CD14-positive monocyte (primary cell): ENCODE measurements at regions not wholly inside any gene's neighbourhood (a gene's known extent, or its start where the extent isn't known, plus 50 kb on each side); places are given as distances from the start of the nearest gene placed in this dataset.
A peak's percentile ranks its signal among the peaks of the same experiment; 100 is the strongest.

Source experiments
- DNase-seq, 3 donors: peaks; one replicate each; pipeline ENCODE4 v3.0.0-alpha.2; 2011 to 2022
- H2AFZ ChIP-seq: 2 replicates; pipeline ENCODE4 v1.6.0; 2012; ENCODE audit warnings: mild to moderate bottlenecking, low read depth, low read length, inconsistent platforms; ENCODE audit not compliant: insufficient read depth, poor library complexity, severe bottlenecking
- H3K27ac ChIP-seq, 2 donors: 1 replicate in 1 of 2; 2 replicates in 1 of 2; pipeline ENCODE4 v1.5.1; 2012 to 2013; ENCODE audit warnings: low read length in 2 of 2, control low read depth in 1 of 2, inconsistent platforms in 1 of 2, low read depth in 1 of 2, mild to moderate bottlenecking in 1 of 2
- H3K27me3 ChIP-seq, 2 donors: one replicate each; pipeline versions ENCODE4 v1.6.0 to v1.6.1; 2011 to 2013; ENCODE audit warnings: low read length in 2 of 2; ENCODE audit not compliant: control insufficient read depth in 2 of 2, insufficient read depth in 2 of 2
- H3K36me3 ChIP-seq, 2 donors: replicated peaks in 1 of 2; 1 replicate in 1 of 2; 2 replicates in 1 of 2; pipeline versions ENCODE4 v1.5.1 to v1.6.1; 2012 to 2013; ENCODE audit warnings: low read length in 2 of 2, control low read depth in 1 of 2, inconsistent platforms in 1 of 2, mild to moderate bottlenecking in 1 of 2; ENCODE audit not compliant: insufficient read depth in 2 of 2, control insufficient read depth in 1 of 2
- H3K4me1 ChIP-seq, 2 donors: 1 replicate in 1 of 2; 2 replicates in 1 of 2; pipeline versions ENCODE4 v1.5.1 to v1.6.1; 2012 to 2013; ENCODE audit warnings: low read length in 2 of 2, control low read depth in 1 of 2, inconsistent platforms in 1 of 2, mild to moderate bottlenecking in 1 of 2, moderate library complexity in 1 of 2; ENCODE audit not compliant: insufficient read depth in 2 of 2, control insufficient read depth in 1 of 2
- H3K4me2 ChIP-seq: replicated peaks from 2 replicates; pipeline ENCODE3; 2012; ENCODE audit warnings: low read length, moderate library complexity, mild to moderate bottlenecking; ENCODE audit not compliant: poor library complexity, severe bottlenecking; ENCODE audit errors: extremely low read depth
- H3K4me3 ChIP-seq, 3 experiments: fragments of 200-600 bp in 1 of 3; sonication (generic) in 1 of 3; replicated peaks in 1 of 3; 1 replicate in 2 of 3; 2 replicates in 1 of 3; pipeline ENCODE4 v1.5.1; 2011 to 2013; ENCODE audit warnings: low read length in 3 of 3, mild to moderate bottlenecking in 3 of 3, control low read depth in 2 of 3, low read depth in 2 of 3, inconsistent platforms in 1 of 3, moderate library complexity in 1 of 3
- H3K79me2 ChIP-seq: 2 replicates; pipeline ENCODE4 v1.6.0; 2012; ENCODE audit warnings: mild to moderate bottlenecking, control low read depth, inconsistent platforms, low read length, moderate library complexity; ENCODE audit not compliant: insufficient read depth
- H3K9ac ChIP-seq: 2 replicates; pipeline ENCODE4 v1.6.0; 2017; ENCODE audit warnings: low read length, mild to moderate bottlenecking; ENCODE audit not compliant: insufficient read depth, poor library complexity, severe bottlenecking
- H3K9me3 ChIP-seq, 2 donors: replicated peaks in 1 of 2; 1 replicate in 1 of 2; 2 replicates in 1 of 2; pipeline versions ENCODE4 v1.5.1 to v1.6.1; 2012 to 2013; ENCODE audit warnings: low read length in 2 of 2, control low read depth in 1 of 2; ENCODE audit not compliant: control insufficient read depth in 1 of 2, insufficient read depth in 1 of 2
- H4K20me1 ChIP-seq: 2 replicates; pipeline ENCODE4 v1.6.0; 2012; ENCODE audit warnings: mild to moderate bottlenecking, low read length, control low read depth, moderate library complexity; ENCODE audit not compliant: insufficient read depth
- H3K27ac Mint-ChIP-seq, 7 donors: one replicate each; pipeline ENCODE4 v1.8.0; 2020; ENCODE audit warnings: mild to moderate bottlenecking in 7 of 7, mixed read lengths in 7 of 7, moderate library complexity in 6 of 7, inconsistent platforms in 2 of 7
- H3K27me3 Mint-ChIP-seq, 3 donors: one replicate each; pipeline ENCODE4 v1.8.0; 2021 to 2022; ENCODE audit warnings: low read depth in 3 of 3, mild to moderate bottlenecking in 3 of 3, mixed read lengths in 3 of 3, moderate library complexity in 3 of 3, inconsistent platforms in 1 of 3
- H3K36me3 Mint-ChIP-seq, 2 donors: one replicate each; pipeline ENCODE4 v1.8.0; 2020; ENCODE audit warnings: mixed read lengths in 2 of 2, inconsistent platforms in 1 of 2, mild to moderate bottlenecking in 1 of 2
- H3K4me1 Mint-ChIP-seq: one replicate; pipeline ENCODE4 v1.8.0; 2020; ENCODE audit warnings: mild to moderate bottlenecking, mixed read lengths
- H3K4me3 Mint-ChIP-seq, 2 donors: one replicate each; pipeline ENCODE4 v1.8.0; 2020; ENCODE audit warnings: mild to moderate bottlenecking in 2 of 2, mixed read lengths in 2 of 2, moderate library complexity in 1 of 2
- H3K9me3 Mint-ChIP-seq, 7 donors: one replicate each; pipeline ENCODE4 v1.8.0; 2020 to 2022; ENCODE audit warnings: mixed read lengths in 7 of 7, mild to moderate bottlenecking in 6 of 7, moderate library complexity in 6 of 7, inconsistent platforms in 2 of 7
- CTCF ChIP-seq: fragments of 200-600 bp; IDR thresholded peaks from one replicate; pipeline ENCODE4 v1.8.0; 2022; ENCODE audit warnings: antibody characterized with exemption, mild to moderate bottlenecking
- WGBS: methylation state at CpG from one replicate; pipeline ENCODE4 v1.1.5; 2013; ENCODE audit warnings: missing lambda C conversion rate; ENCODE audit not compliant: insufficient coverage; 5-methylcytosine and 5-hydroxymethylcytosine counted together
- intact Hi-C, 2 donors: fragments of 100-400 bp; cut with micrococcal nuclease; formaldehyde crosslinking; loops; one replicate each; pipeline versions ENCODE4 v1.15.0 to v1.15.1; 2023

- H3K27me3 Mint-ChIP-seq, result peaks cover 0 to 5% (median 0%) of the 10 kb centered on the region in 3 donors
- intact Hi-C loops, result no loop called here
- no peak overlapping the region for H3K27ac Mint-ChIP-seq
- Histone ChIP-seq H2AFZ (no peak overlapping the region), H3K4me1 (peaks cover 5% of the 10 kb centered on the region in 2 donors), H3K9ac (no peak overlapping the region), H3K36me3 (no peaks in the 10 kb centered on the region), H4K20me1 (no peaks in the 10 kb centered on the region), H3K79me2 (no peaks in the 10 kb centered on the region), H3K9me3 (no peaks in the 10 kb centered on the region), H3K27me3 (no peaks in the 10 kb centered on the region), H3K4me3 (no peak overlapping the region), H3K4me2 (no peak overlapping the region), H3K27ac (no peak overlapping the region)
- H3K4me3 Mint-ChIP-seq, result no peak overlapping the region
- no peak for TF ChIP-seq CTCF
- H3K4me1 Mint-ChIP-seq, result peaks cover 6% of the 10 kb centered on the region
- peaks cover 0 to 7% (median 4%) of the 10 kb centered on the region in 7 donors for H3K9me3 Mint-ChIP-seq
- no peak for DNase-seq
- H3K36me3 Mint-ChIP-seq, result no peaks in the 10 kb centered on the region
- WGBS, result 91% methylated on average over 1 of the region's 1 CpG
Measured at GRCh38 chr3:159123877-159124276, 322.0 kb downstream of the MFSD1 start.

GRCh38 chr3:159126261-159127020 is 324.6 kb downstream of the MFSD1 start:
- Histone ChIP-seq H3K36me3 (no peaks in the 10 kb centered on the region), H3K9me3 (no peaks in the 10 kb centered on the region), H3K27ac (no peak overlapping the region), H3K79me2 (no peaks in the 10 kb centered on the region), H3K4me3 (no peak overlapping the region), H4K20me1 (no peaks in the 10 kb centered on the region), H3K4me2 (no peak overlapping the region), H3K4me1 (peaks cover 5 to 10% of the 10 kb centered on the region in 2 donors), H2AFZ (no peak overlapping the region), H3K9ac (no peak overlapping the region), H3K27me3 (no peaks in the 10 kb centered on the region)
- WGBS, result 85% methylated on average over 2 of the region's 5 CpGs
- Mint-ChIP-seq H3K27me3 (peaks cover 0 to 5% (median 0%) of the 10 kb centered on the region in 3 donors), H3K4me3 (no peak overlapping the region), H3K9me3 (peaks cover 0 to 6% (median 4%) of the 10 kb centered on the region in 7 donors), H3K4me1 (peaks cover 10% of the 10 kb centered on the region), H3K36me3 (no peaks in the 10 kb centered on the region), H3K27ac (no peak overlapping the region)
- no peak for TF ChIP-seq CTCF
- intact Hi-C loops, result no loop called here
- DNase-seq, result peak in 1 of 3 donors; percentile 7
